ENCODE measurements at regions not wholly inside any gene's neighbourhood (a gene's known extent, or its start where the extent isn't known, plus 50 kb on each side); places are given as distances from the start of the nearest gene placed in this dataset.

GRCh38 chr2:139424101-139424500 lies 643.9 kb upstream of the NXPH2 start:
- no peak for TF ChIP-seq ZFX (IDR thresholded peaks at IDR 0.05; ENCODE audit: borderline replicate concordance)
- no peak for TF ChIP-seq CTCF (IDR thresholded peaks at IDR 0.05)

All from 22Rv1 (cell line).